HepG2 (cell line): ENCODE measurements at regions not wholly inside any gene's neighbourhood (a gene's known extent, or its start where the extent isn't known, plus 50 kb on each side); places are given as distances from the start of the nearest gene placed in this dataset.
"Not testable (repeated sequence)": the region's sequence is repeated elsewhere in the genome, so short reads cannot be mapped to it uniquely, and the experiment has no call there.

Source experiments
- ATAC-seq: fragments of 200-7000 bp; cut with Tn5 transposase; 3 replicates; pipeline ENCODE4 v1.9.1; 2020; ENCODE audit warnings: mild to moderate bottlenecking, moderate library complexity
- BruUV-seq: library from RNA; stranded (reverse); fragments of 400-500 nt; replicated peaks from 2 replicates; lab custom pipeline; 2021; lab: Mats Ljungman, UMichigan
- CTCF ChIA-PET: fragments of 300-600 bp; formaldehyde crosslinking; extraction: SDS; loops from one replicate; lab custom pipeline; 2021; ENCODE audit warnings: low total read pairs, inconsistent platforms, low intra/inter-chr PET ratio; lab: Yijun Ruan, JAX
- POLR2A ChIA-PET: fragments of 350-600 bp; sonication (Branson Sonifier 250); formaldehyde crosslinking; loops from one replicate; lab custom pipeline; 2020; ENCODE audit warnings: antibody characterized with exemption, inconsistent platforms; lab: Yijun Ruan, JAX
- DNase-seq: peaks from one replicate; pipeline ENCODE4 v3.0.0-alpha.2; 2015; ENCODE audit warnings: low spot score
- FAIRE-seq: peaks from 3 replicates; lab custom pipeline; 2011; peaks lifted over from hg19 to GRCh38; lab: Jason Lieb, UNC
- H2AFZ ChIP-seq: one replicate; pipeline ENCODE4 v1.6.1; 2011; ENCODE audit warnings: low read length, inconsistent platforms
- H3K27ac ChIP-seq: fragments of 300-600 bp; 3 replicates; pipeline ENCODE4 v1.8.0; 2011; ENCODE audit warnings: mixed run types, mild to moderate bottlenecking, mixed read lengths, low read length, inconsistent platforms; ENCODE audit not compliant: insufficient read depth; ENCODE audit errors: extremely low read length
- H3K27me3 ChIP-seq, 2 experiments: fragments of 200-600 bp in 1 of 2; 2 replicates in 1 of 2; 3 replicates in 1 of 2; pipeline versions ENCODE4 v1.6.0 to v1.8.0; 2011; ENCODE audit warnings: low read length in 2 of 2, mild to moderate bottlenecking in 2 of 2, moderate library complexity in 2 of 2, inconsistent platforms in 1 of 2; ENCODE audit not compliant: insufficient read depth in 2 of 2, control insufficient read depth in 1 of 2
- H3K36me3 ChIP-seq, 2 experiments: fragments of 200-600 bp in 1 of 2; replicated peaks in 1 of 2; 2 replicates in 1 of 2; 3 replicates in 1 of 2; pipeline versions ENCODE4 v1.5.1 to v1.8.0; 2011; ENCODE audit warnings: low read length in 2 of 2, inconsistent platforms in 1 of 2; ENCODE audit not compliant: insufficient read depth in 2 of 2, control insufficient read depth in 1 of 2
- H3K4me1 ChIP-seq: 2 replicates; pipeline ENCODE4 v1.5.1; 2012; ENCODE audit warnings: low read length, inconsistent platforms; ENCODE audit not compliant: insufficient read depth
- H3K4me2 ChIP-seq: 2 replicates; pipeline ENCODE4 v1.6.0; 2011; ENCODE audit warnings: low read depth, low read length, inconsistent platforms
- H3K4me3 ChIP-seq, 3 experiments: fragments of 200-600 bp in 1 of 3; sonication (generic), shearing (Covaris generic) in 1 of 3; replicated peaks in 1 of 3; 2 replicates each; pipeline ENCODE4 v1.5.1; 2011 to 2016; ENCODE audit warnings: low read length in 3 of 3, inconsistent platforms in 2 of 3, low read depth in 2 of 3, mild to moderate bottlenecking in 2 of 3, control low read depth in 1 of 3, mixed read lengths in 1 of 3; ENCODE audit not compliant: insufficient read depth in 1 of 3
- H3K79me2 ChIP-seq: one replicate; pipeline ENCODE4 v1.6.1; 2011; ENCODE audit warnings: low read length, inconsistent platforms; ENCODE audit not compliant: insufficient read depth
- H3K9ac ChIP-seq: 2 replicates; pipeline ENCODE4 v1.6.0; 2011; ENCODE audit warnings: mild to moderate bottlenecking, low read depth, low read length, inconsistent platforms; ENCODE audit not compliant: insufficient read depth
- H3K9me3 ChIP-seq: 2 replicates; pipeline ENCODE4 v1.5.1; 2012; ENCODE audit warnings: mild to moderate bottlenecking, low read length
- H4K20me1 ChIP-seq: 2 replicates; pipeline ENCODE4 v1.6.0; 2011; ENCODE audit warnings: inconsistent platforms, mild to moderate bottlenecking, low read length, moderate library complexity; ENCODE audit not compliant: insufficient read depth
- FOXK1 ChIP-seq: sonication (generic); formaldehyde crosslinking; IDR thresholded peaks from 2 replicates; pipeline ENCODE4 v1.4.0; 2020; ENCODE audit warnings: low read depth, missing genetic modification reagents, borderline replicate concordance
- HOXA9 ChIP-seq: sonication (generic); formaldehyde crosslinking; IDR thresholded peaks from 2 replicates; pipeline ENCODE4 v1.8.1; 2022; ENCODE audit warnings: missing genetic modification reagents, mild to moderate bottlenecking, moderate library complexity, borderline replicate concordance
- ISL2 ChIP-seq: sonication (generic); formaldehyde crosslinking; IDR thresholded peaks from 2 replicates; pipeline ENCODE4 v1.5.0; 2020; ENCODE audit warnings: missing genetic modification reagents
- SIX1 ChIP-seq: sonication (generic); formaldehyde crosslinking; IDR thresholded peaks from 2 replicates; pipeline ENCODE4 v1.4.0; 2020; ENCODE audit warnings: missing genetic modification reagents, borderline replicate concordance
- SKIL ChIP-seq: sonication (generic); formaldehyde crosslinking; IDR thresholded peaks from 2 replicates; pipeline ENCODE4 v1.8.0; 2022; ENCODE audit warnings: missing genetic modification reagents, mild to moderate bottlenecking, moderate library complexity, borderline replicate concordance
- ZBTB49 ChIP-seq: sonication (generic); formaldehyde crosslinking; IDR thresholded peaks from 2 replicates; pipeline ENCODE4 v1.4.0; 2020; ENCODE audit warnings: missing genetic modification reagents, borderline replicate concordance
- ZNF235 ChIP-seq: sonication (generic); formaldehyde crosslinking; IDR thresholded peaks from 2 replicates; pipeline ENCODE4 v1.8.1; 2023; ENCODE audit warnings: mild to moderate bottlenecking, missing genetic modification reagents, borderline replicate concordance
- ZNF329 ChIP-seq: sonication (generic); formaldehyde crosslinking; IDR thresholded peaks from 2 replicates; pipeline ENCODE4 v1.9.0; 2021; ENCODE audit warnings: low read depth, mild to moderate bottlenecking, missing genetic modification reagents
- ZNF441 ChIP-seq: sonication (generic); formaldehyde crosslinking; IDR thresholded peaks from 2 replicates; pipeline ENCODE4 v1.7.0; 2021; ENCODE audit warnings: missing genetic modification reagents, borderline replicate concordance
- ZNF589 ChIP-seq: sonication (generic); formaldehyde crosslinking; conservative IDR thresholded peaks from 2 replicates; pipeline ENCODE4 v1.8.0; 2022; ENCODE audit warnings: mild to moderate bottlenecking, moderate library complexity, missing genetic modification reagents
- ZNF782 ChIP-seq: sonication (generic); formaldehyde crosslinking; IDR thresholded peaks from 2 replicates; pipeline ENCODE4 v1.4.0; 2020; ENCODE audit warnings: missing genetic modification reagents, mild to moderate bottlenecking, borderline replicate concordance
- WGBS: methylation state at CpG from one replicate; pipeline ENCODE4 v1.1.6; 2017; ENCODE audit warnings: low lambda C conversion rate; 5-methylcytosine and 5-hydroxymethylcytosine counted together
- in situ Hi-C: cut with HindIII; loops from 2 replicates; pipeline ENCODE4 v1.10.0; 2017; ENCODE audit warnings: low pct_unique_long_range_greater_than_20kb; ENCODE audit not compliant: extremely low pct_ligation_motif_present
- intact Hi-C: fragments of 100-400 bp; cut with micrococcal nuclease; formaldehyde crosslinking; loops from one replicate; pipeline ENCODE4 v1.10.0; 2022; ENCODE audit not compliant: unreplicated experiment

DNA sequence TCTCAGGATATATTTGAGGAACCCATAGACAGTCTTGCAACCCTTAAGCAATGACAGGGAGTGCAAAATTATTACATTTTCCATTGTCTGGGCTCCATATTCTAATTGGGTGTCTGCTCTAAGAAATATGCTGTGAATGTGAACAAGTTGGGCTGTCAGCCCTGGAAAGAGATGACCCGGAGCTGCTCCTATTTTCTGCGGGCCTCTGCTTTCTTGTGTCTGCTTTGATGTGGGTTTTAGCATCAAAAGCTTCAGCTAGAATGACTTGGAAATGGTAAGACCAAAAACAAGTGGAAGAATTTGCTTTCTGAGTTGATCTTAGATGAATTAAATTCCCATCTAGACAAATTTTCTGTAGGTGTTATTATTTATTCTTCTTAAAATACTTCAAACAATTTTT is 343.6 kb upstream of the IGFBP3 start (continued):
- TF ChIP-seq FOXK1 (CRISPR knock-in tag) (no peak), ZNF782 (CRISPR knock-in tag) (no peak), SKIL (no peak)

- DNase-seq, H3K4me2 ChIP-seq, H3K9me3 ChIP-seq, H3K27me3 ChIP-seq, H3K9ac ChIP-seq, H3K36me3 ChIP-seq, H4K20me1 ChIP-seq, in situ Hi-C loops, intact Hi-C loops, POLR2A ChIA-PET, ATAC-seq, BruUV-seq, H3K27ac ChIP-seq, FAIRE-seq, H3K4me3 ChIP-seq, H2AFZ ChIP-seq, CTCF ChIA-PET, H3K4me1 ChIP-seq, H3K79me2 ChIP-seq: not testable (repeated sequence)
- WGBS = 37% methylated on average over 9 of the region's 9 CpGs
Measured at GRCh38 chr7:46261638-46262037, 340.6 kb upstream of the IGFBP3 start.

DNA sequence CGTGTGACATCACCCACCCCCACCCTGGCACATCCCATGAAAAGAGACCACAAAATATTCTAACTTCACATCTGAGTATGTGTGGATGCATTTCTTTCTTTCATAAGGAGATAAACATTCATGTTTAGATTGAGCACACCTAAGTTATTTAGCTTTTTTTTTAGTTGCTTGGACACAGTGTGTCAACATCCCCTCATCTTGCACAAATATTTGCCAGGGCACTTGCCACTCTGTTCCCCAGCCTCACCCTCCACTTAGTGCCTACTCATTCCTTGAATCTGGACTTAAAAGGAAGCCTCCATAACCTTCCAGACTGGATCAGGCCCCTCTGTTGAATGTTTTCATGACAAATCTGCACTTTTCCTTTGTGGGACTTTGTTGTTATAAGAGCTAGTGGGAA is 338.9 kb upstream of the IGFBP3 start:
- 0% methylated on average over 1 of the region's 1 CpG for WGBS
- no peak for ATAC-seq
- BruUV-seq = no TSS peak
- no peak for DNase-seq
- Histone ChIP-seq H3K4me3 (no peak overlapping the region), H4K20me1 (no peaks in the 10 kb centered on the region), H3K4me1 (no peaks in the 10 kb centered on the region), H3K9ac (no peak overlapping the region), H3K4me2 (no peak overlapping the region), H2AFZ (no peak overlapping the region), H3K79me2 (no peaks in the 10 kb centered on the region), H3K27me3 (no peaks in the 10 kb centered on the region), H3K36me3 (no peaks in the 10 kb centered on the region), H3K27ac (no peak overlapping the region), H3K9me3 (peaks cover 10% of the 10 kb centered on the region; the same call in 1 of the 2 replicates)
- CTCF ChIA-PET = no interaction called here
- in situ Hi-C loops = no loop called here
- POLR2A ChIA-PET = no interaction called here
- FAIRE-seq = no peak
- intact Hi-C loops = no loop called here
- TF ChIP-seq SIX1 (no peak), ZNF329 (CRISPR knock-in tag) (no peak), ZNF235 (CRISPR knock-in tag) (no peak), ZNF441 (no peak), ZBTB49 (CRISPR knock-in tag) (no peak), ISL2 (CRISPR knock-in tag) (no peak), ZNF589 (CRISPR knock-in tag) (no peak), HOXA9 (CRISPR knock-in tag) (no peak)
